Neuronal stem cell (in vitro differentiated cells): ENCODE measurements at regions not wholly inside any gene's neighbourhood (a gene's known extent, or its start where the extent isn't known, plus 50 kb on each side); places are given as distances from the start of the nearest gene placed in this dataset.

ENCODE experiments used
- DNase-seq: peaks from one replicate; pipeline ENCODE4 v3.0.0-alpha.2; 2013; ENCODE audit warnings: low spot score
- H2AFZ ChIP-seq: one replicate; pipeline ENCODE4 v1.6.1; 2013; ENCODE audit warnings: mild to moderate bottlenecking, low read length, inconsistent platforms
- H2AK5ac ChIP-seq: 2 replicates; pipeline ENCODE4 v1.6.1; 2013; ENCODE audit warnings: low read depth, mild to moderate bottlenecking, inconsistent platforms, low read length, moderate library complexity, mixed read lengths
- H2BK120ac ChIP-seq: 2 replicates; pipeline ENCODE4 v1.6.1; 2013; ENCODE audit warnings: low read depth, mild to moderate bottlenecking, inconsistent platforms, low read length, moderate library complexity, mixed read lengths
- H2BK12ac ChIP-seq: one replicate; pipeline ENCODE4 v1.6.1; 2013; ENCODE audit warnings: low read length, inconsistent platforms
- H2BK15ac ChIP-seq: 2 replicates; pipeline ENCODE4 v1.6.1; 2013; ENCODE audit warnings: mild to moderate bottlenecking, low read length, inconsistent platforms, mixed read lengths
- H2BK5ac ChIP-seq: one replicate; pipeline ENCODE4 v1.6.1; 2013; ENCODE audit warnings: inconsistent platforms, mild to moderate bottlenecking, low read length, moderate library complexity
- H3K14ac ChIP-seq: one replicate; pipeline ENCODE4 v1.6.1; 2013; ENCODE audit warnings: low read length, inconsistent platforms
- H3K18ac ChIP-seq: 2 replicates; pipeline ENCODE4 v1.6.1; 2013; ENCODE audit warnings: low read length, inconsistent platforms
- H3K23ac ChIP-seq: 2 replicates; pipeline ENCODE4 v1.6.1; 2013; ENCODE audit warnings: low read depth, mild to moderate bottlenecking, mixed read lengths, low read length, inconsistent platforms; ENCODE audit not compliant: poor library complexity
- H3K27ac ChIP-seq: replicated peaks from 3 replicates; pipeline ENCODE4 v1.5.1; 2013; ENCODE audit warnings: low read length, inconsistent platforms
- H3K27me3 ChIP-seq, 3 experiments: 2 replicates each; pipeline ENCODE4 v1.6.1; 2013; ENCODE audit warnings: low read length in 3 of 3, mild to moderate bottlenecking in 2 of 3, inconsistent platforms in 1 of 3, low read depth in 1 of 3, mixed read lengths in 1 of 3, moderate library complexity in 1 of 3; ENCODE audit not compliant: control insufficient read depth in 3 of 3, insufficient read depth in 3 of 3
- H3K36me3 ChIP-seq, 2 donors: replicated peaks in 1 of 2; 2 replicates each; pipeline ENCODE4 v1.6.1; 2013; ENCODE audit warnings: low read length in 2 of 2; ENCODE audit not compliant: control insufficient read depth in 2 of 2, insufficient read depth in 2 of 2
- H3K4ac ChIP-seq: 2 replicates; pipeline ENCODE4 v1.6.1; 2013; ENCODE audit warnings: inconsistent platforms, mild to moderate bottlenecking, low read length, moderate library complexity
- H3K4me1 ChIP-seq, 2 donors: 1 replicate in 1 of 2; 2 replicates in 1 of 2; pipeline ENCODE4 v1.6.1; 2013; ENCODE audit warnings: low read length in 2 of 2, low read depth in 1 of 2; ENCODE audit not compliant: control insufficient read depth in 2 of 2, insufficient read depth in 1 of 2
- H3K4me2 ChIP-seq: one replicate; pipeline ENCODE4 v1.6.1; 2013; ENCODE audit warnings: mild to moderate bottlenecking, low read length, inconsistent platforms; ENCODE audit not compliant: insufficient read depth, poor library complexity, severe bottlenecking
- H3K4me3 ChIP-seq, 2 donors: 2 replicates each; pipeline ENCODE4 v1.5.1; 2013; ENCODE audit warnings: low read length in 2 of 2, mild to moderate bottlenecking in 2 of 2, inconsistent platforms in 1 of 2, moderate library complexity in 1 of 2
- H3K79me1 ChIP-seq: one replicate; pipeline ENCODE4 v1.6.1; 2013; ENCODE audit warnings: low read depth, mild to moderate bottlenecking, inconsistent platforms, low read length, moderate library complexity
- H3K9ac ChIP-seq: one replicate; pipeline ENCODE4 v1.6.1; 2013; ENCODE audit warnings: mild to moderate bottlenecking, low read depth, low read length, inconsistent platforms; ENCODE audit not compliant: poor library complexity
- H3K9me3 ChIP-seq, 2 donors: replicated peaks in 1 of 2; 2 replicates each; pipeline versions ENCODE3 to v1.6.1; 2013; ENCODE audit warnings: low read length in 2 of 2, mild to moderate bottlenecking in 2 of 2, inconsistent platforms in 1 of 2, low read depth in 1 of 2, mixed read lengths in 1 of 2, moderate library complexity in 1 of 2; ENCODE audit not compliant: control insufficient read depth in 2 of 2, insufficient read depth in 1 of 2
- H4K8ac ChIP-seq: one replicate; pipeline ENCODE4 v1.6.1; 2013; ENCODE audit warnings: low read depth, mild to moderate bottlenecking, inconsistent platforms, low read length, moderate library complexity
- H4K91ac ChIP-seq: one replicate; pipeline ENCODE4 v1.6.1; 2013; ENCODE audit warnings: low read length, low read depth, mild to moderate bottlenecking, inconsistent platforms; ENCODE audit not compliant: poor library complexity
- WGBS, 2 donors: extraction: QIAGEN DNeasy Blood & Tissue Kit; methylation state at CpG; one replicate each; pipeline ENCODE4 v1.1.7; 2013; ENCODE audit warnings: missing lambda C conversion rate in 2 of 2, mixed read lengths in 1 of 2; ENCODE audit not compliant: insufficient read length in 2 of 2, insufficient replicate concordance in 1 of 2; ENCODE audit errors: extremely low coverage in 2 of 2; 5-methylcytosine and 5-hydroxymethylcytosine counted together

DNA sequence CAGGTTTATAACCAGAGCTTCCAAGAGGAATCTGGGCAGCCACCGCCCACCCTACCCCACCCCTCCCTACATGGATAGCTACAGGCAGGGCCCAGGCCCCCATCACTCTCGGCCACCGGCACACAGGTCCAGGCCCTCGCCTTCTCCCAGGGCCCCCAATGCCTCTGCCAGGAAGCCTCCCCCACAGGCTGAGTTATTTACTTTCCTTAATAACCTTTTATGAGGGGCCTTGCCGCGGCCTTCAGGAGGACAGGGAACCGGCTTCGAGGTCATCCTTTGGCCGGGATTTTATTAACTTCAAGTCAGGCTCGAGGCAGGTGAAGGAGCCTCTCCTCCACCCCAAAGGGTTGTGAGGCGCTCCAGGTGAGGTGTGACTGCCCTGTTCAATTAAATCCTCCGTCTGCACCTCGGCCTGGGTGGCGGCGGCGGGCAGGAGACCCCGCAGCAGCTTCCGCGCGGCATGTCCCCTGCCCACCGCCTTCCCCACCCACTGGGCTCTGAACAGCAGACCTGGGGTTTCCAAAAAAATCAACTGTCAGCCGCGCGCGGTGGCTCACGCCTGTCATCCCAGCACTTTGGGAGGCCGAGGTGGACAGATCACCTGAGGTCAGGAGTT is 106.5 kb downstream of the MICALL2 start:
- WGBS, 2 donors = no CpG with 5 or more reads among the region's 27 CpGs
- peaks cover 2 to 5% of the 10 kb centered on the region in 2 donors for H3K4me1 ChIP-seq
- H3K18ac ChIP-seq = peak overlapping the region; percentile 48

DNA sequence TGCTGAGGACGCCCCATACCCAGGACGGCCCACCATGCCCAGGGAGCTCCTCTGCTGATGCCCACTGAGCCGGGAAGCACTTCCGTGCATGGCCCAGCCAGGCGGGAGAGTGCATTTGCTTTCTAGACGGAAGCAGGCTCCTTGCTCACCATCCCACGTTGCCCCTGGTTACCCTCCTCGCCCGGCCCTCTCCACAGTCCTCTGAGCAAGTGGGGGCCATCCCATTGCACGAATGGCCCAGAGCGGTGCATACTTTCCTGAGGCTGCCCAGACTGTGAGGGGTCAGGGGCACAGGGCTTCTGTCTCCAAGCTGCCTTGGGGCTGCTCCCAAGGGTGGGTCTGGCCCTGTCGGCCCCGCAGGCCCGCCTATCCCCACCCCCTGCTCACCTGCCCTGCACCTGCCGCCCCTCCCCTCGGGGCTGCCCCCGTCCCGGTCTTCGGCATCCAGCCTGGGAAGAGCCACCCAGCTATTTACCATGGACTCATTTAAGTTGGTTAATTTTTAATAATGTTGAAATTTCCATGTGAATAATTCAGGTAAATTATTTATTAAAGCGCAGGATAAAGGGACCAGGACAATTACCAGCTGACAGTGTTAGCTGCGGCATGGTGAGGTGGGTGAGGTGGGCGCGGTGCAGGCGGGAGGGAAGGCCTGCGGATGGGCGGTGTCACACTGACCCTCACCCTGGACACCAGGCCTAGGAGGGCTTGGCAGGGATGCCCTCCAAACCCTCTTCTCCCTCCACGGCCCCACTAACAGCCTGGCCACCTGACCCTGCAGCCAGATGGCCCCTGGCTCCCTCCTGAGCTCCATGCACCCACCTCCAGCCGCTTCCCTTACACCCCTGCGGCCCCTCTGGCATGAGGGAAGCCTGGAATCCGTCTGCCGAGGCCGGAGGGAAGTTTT is 104.4 kb downstream of the MICALL2 start:
- peaks cover 0 to 5% of the 10 kb centered on the region in 2 donors for H3K4me1 ChIP-seq
- no peak overlapping the region for H2BK120ac ChIP-seq
- peaks cover 0 to 44% (median 0%) of the 10 kb centered on the region in 3 experiments for H3K27me3 ChIP-seq
- DNase-seq = no peak
- peaks cover 2% of the 10 kb centered on the region for H3K79me1 ChIP-seq
- no peak overlapping the region for H2AFZ ChIP-seq
- H2AK5ac ChIP-seq = peak overlapping the region; percentile 94
- H3K9me3 ChIP-seq = peaks cover 0 to 2% of the 10 kb centered on the region in 2 donors
- H2BK15ac ChIP-seq = peak overlapping the region; percentile 85
- no peak overlapping the region for H3K4ac ChIP-seq
- no peak overlapping the region for H3K27ac ChIP-seq
- peak overlapping the region; percentile 87 for H3K18ac ChIP-seq
- H2BK5ac ChIP-seq = peak overlapping the region; percentile 19
- H3K4me2 ChIP-seq = no peak overlapping the region
- H4K91ac ChIP-seq = peak overlapping the region; percentile 64
- no peak overlapping the region for H3K14ac ChIP-seq
- H3K9ac ChIP-seq = peak overlapping the region; percentile 47
- H3K23ac ChIP-seq = peak overlapping the region; percentile 91
- H2BK12ac ChIP-seq = peak overlapping the region; percentile 73
- no peak overlapping the region for H4K8ac ChIP-seq
- no peak overlapping the region for H3K4me3 ChIP-seq
- no peaks in the 10 kb centered on the region for H3K36me3 ChIP-seq
- no CpG with 5 or more reads among the region's 32 CpGs for WGBS, 2 donors

More for the DNA sequence above, 106.5 kb downstream of the MICALL2 start:
- Histone ChIP-seq H3K4me3 (no peak overlapping the region), H2BK15ac (peak overlapping the region; percentile 64), H3K9ac (no peak overlapping the region), H3K27ac (no peak overlapping the region), H2AFZ (no peak overlapping the region), H3K4me2 (no peak overlapping the region), H2AK5ac (peak overlapping the region; percentile 78), H3K4ac (no peak overlapping the region), H3K14ac (no peak overlapping the region), H2BK12ac (no peak overlapping the region), H3K23ac (no peak overlapping the region), H3K9me3 (peaks cover 0 to 2% of the 10 kb centered on the region in 2 donors), H2BK5ac (no peak overlapping the region), H3K36me3 (no peaks in the 10 kb centered on the region), H3K27me3 (peaks cover 0 to 60% (median 0%) of the 10 kb centered on the region in 3 experiments), H2BK120ac (no peak overlapping the region), H3K79me1 (peaks cover 4% of the 10 kb centered on the region), H4K91ac (no peak overlapping the region), H4K8ac (no peak overlapping the region)
- no peak for DNase-seq

DNA sequence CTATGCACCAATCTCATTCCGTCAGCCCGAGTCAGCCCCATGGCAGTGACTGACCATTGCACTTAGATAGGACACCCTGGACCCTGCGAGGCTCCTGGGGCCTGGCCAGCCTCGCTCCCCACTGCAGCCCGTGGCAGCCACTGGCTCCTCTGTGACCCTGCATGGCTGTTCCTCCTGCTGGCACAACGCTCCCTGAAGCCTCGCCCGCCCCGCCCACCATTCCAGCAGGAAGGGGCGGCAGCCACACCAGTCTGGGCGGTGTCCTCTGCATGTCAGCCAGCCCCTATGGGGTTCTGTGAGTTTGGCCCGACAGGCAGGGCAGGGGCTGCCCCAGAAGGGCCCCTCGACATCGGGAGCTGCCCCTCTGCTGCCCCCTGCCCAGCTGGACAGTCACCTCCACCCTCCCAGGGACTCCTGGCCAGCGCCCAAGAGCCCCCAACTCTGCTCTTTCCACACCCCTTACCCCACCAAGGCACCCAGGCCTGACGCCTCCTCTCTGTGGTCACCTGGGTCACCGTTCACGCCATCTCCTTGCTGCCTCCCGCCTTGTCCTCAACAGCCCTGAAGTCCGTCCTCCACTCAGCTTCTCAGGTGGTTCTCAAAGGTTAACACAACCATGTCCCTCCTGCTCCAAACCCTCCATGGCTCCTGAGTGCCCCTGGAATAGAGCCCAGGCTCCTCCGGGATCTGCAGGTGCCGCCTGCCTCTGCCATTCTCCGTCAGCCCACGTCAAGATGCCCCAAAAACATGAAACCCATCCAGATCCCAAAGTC is 103.5 kb downstream of the MICALL2 start:
- H3K23ac ChIP-seq = peak overlapping the region; percentile 73
- peak overlapping the region; percentile 44 for H3K9ac ChIP-seq
- peak overlapping the region; percentile 64 for H4K91ac ChIP-seq
- H3K79me1 ChIP-seq = peaks cover 2% of the 10 kb centered on the region
- H2BK120ac ChIP-seq = no peak overlapping the region
- peak overlapping the region; percentile 19 for H2BK5ac ChIP-seq
- peaks cover 0 to 5% of the 10 kb centered on the region in 2 donors for H3K4me1 ChIP-seq
- H3K18ac ChIP-seq = peak overlapping the region; percentile 91
- no peak for DNase-seq
- peak overlapping the region; percentile 94 for H2AK5ac ChIP-seq
- H4K8ac ChIP-seq = no peak overlapping the region
- H2BK15ac ChIP-seq = peak overlapping the region; percentile 85
- peak overlapping the region; percentile 89 for H3K14ac ChIP-seq
- H3K27me3 ChIP-seq = peaks cover 0 to 39% (median 0%) of the 10 kb centered on the region in 3 experiments
- H2BK12ac ChIP-seq = peak overlapping the region; percentile 41
- no peak overlapping the region for H2AFZ ChIP-seq
- peak overlapping the region in 1 of 2 donors; percentile 56 for H3K4me3 ChIP-seq
- no peaks in the 10 kb centered on the region for H3K36me3 ChIP-seq
- H3K4ac ChIP-seq = peak overlapping the region; percentile 66
- WGBS, 2 donors = no CpG with 5 or more reads among the region's 24 CpGs
- peaks cover 0 to 2% of the 10 kb centered on the region in 2 donors for H3K9me3 ChIP-seq
- no peak overlapping the region for H3K4me2 ChIP-seq
- H3K27ac ChIP-seq = no peak overlapping the region
